Anterior cingulate cortex (tissue), 58 donors: ENCODE measurements at regions not wholly inside any gene's neighbourhood (a gene's known extent, or its start where the extent isn't known, plus 50 kb on each side); places are given as distances from the start of the nearest gene placed in this dataset.

ENCODE experiments used
- DNase-seq, 58 donors: peaks; one replicate each; lab custom pipeline; 2025; lab: John Stamatoyannopoulos, UW

- no peak for DNase-seq
Measured at GRCh38 chr2:199707593-199708185, 143.3 kb downstream of the FTCDNL1 start.

- DNase-seq: no peak
Measured at GRCh38 chr2:199705538-199705937, 145.5 kb downstream of the FTCDNL1 start.

- DNase-seq: peak in 16 of 58 donors; percentile 0 to 38 (median 6)
Measured at GRCh38 chr2:199704358-199705238, 146.4 kb downstream of the FTCDNL1 start.

GRCh38 chr2:199703199-199703598, 147.8 kb downstream of the FTCDNL1 start:
- no peak for DNase-seq

GRCh38 chr2:199697469-199697868, 153.5 kb downstream of the FTCDNL1 start:
- DNase-seq: no peak

GRCh38 chr2:199696048-199696447, 154.9 kb downstream of the FTCDNL1 start:
- DNase-seq: no peak

GRCh38 chr2:199693861-199694260, 157.1 kb downstream of the FTCDNL1 start:
- no peak for DNase-seq

- peak in 6 of 58 donors; percentile 1 to 43 (median 3) for DNase-seq
Measured at GRCh38 chr2:199692489-199692888, 158.5 kb downstream of the FTCDNL1 start.

- DNase-seq: no peak
Measured at GRCh38 chr2:199690225-199690624, 160.8 kb downstream of the FTCDNL1 start.

GRCh38 chr2:199685669-199686068, 165.3 kb downstream of the FTCDNL1 start:
- DNase-seq: no peak

- DNase-seq: no peak
Measured at GRCh38 chr2:199684832-199685231, 166.2 kb downstream of the FTCDNL1 start.

GRCh38 chr2:199684168-199684567, 166.8 kb downstream of the FTCDNL1 start:
- DNase-seq: no peak

- no peak for DNase-seq
Measured at GRCh38 chr2:199682001-199682400, 169.0 kb downstream of the FTCDNL1 start.

- DNase-seq: no peak
Measured at GRCh38 chr2:199680482-199680881, 170.5 kb downstream of the FTCDNL1 start.

- no peak for DNase-seq
Measured at GRCh38 chr2:199679883-199680282, 171.1 kb downstream of the FTCDNL1 start.

- DNase-seq: no peak
Measured at GRCh38 chr2:199677881-199678280, 173.1 kb downstream of the FTCDNL1 start.

GRCh38 chr2:199668645-199669044, 182.3 kb downstream of the FTCDNL1 start:
- DNase-seq: no peak

GRCh38 chr2:199663157-199663556, 187.8 kb downstream of the FTCDNL1 start:
- DNase-seq: no peak

- no peak for DNase-seq
Measured at GRCh38 chr2:199662255-199662654, 188.7 kb downstream of the FTCDNL1 start.

- DNase-seq: no peak
Measured at GRCh38 chr2:199660167-199660566, 190.8 kb downstream of the FTCDNL1 start.

GRCh38 chr2:199659207-199659606, 191.8 kb downstream of the FTCDNL1 start:
- DNase-seq: peak in 43 of 58 donors; percentile 1 to 69 (median 16)

- no peak for DNase-seq
Measured at GRCh38 chr2:199646439-199646838, 188.7 kb upstream of the SATB2 start.
